Transverse colon (tissue), 4 donors: ENCODE measurements at regions not wholly inside any gene's neighbourhood (a gene's known extent, or its start where the extent isn't known, plus 50 kb on each side); places are given as distances from the start of the nearest gene placed in this dataset.
"Not testable (repeated sequence)": the region's sequence is repeated elsewhere in the genome, so short reads cannot be mapped to it uniquely, and the experiment has no call there.

Source experiments
- DNase-seq: peaks from one replicate; pipeline ENCODE4 v3.0.0-alpha.2; 2019
- H3K27ac ChIP-seq, 4 donors: fragments of 200-600 bp; sonication (generic); 2 replicates each; pipeline ENCODE4 v1.5.1; 2016 to 2018; ENCODE audit warnings: inconsistent platforms in 4 of 4
- H3K27me3 ChIP-seq: fragments of 200-600 bp; sonication (generic); 2 replicates; pipeline ENCODE4 v1.5.1; 2017; ENCODE audit warnings: inconsistent platforms
- H3K36me3 ChIP-seq, 4 donors: fragments of 200-600 bp; sonication (generic); 2 replicates each; pipeline ENCODE4 v1.5.1; 2017 to 2019; ENCODE audit warnings: inconsistent platforms in 4 of 4
- H3K4me1 ChIP-seq, 4 donors: fragments of 200-600 bp; sonication (generic); 2 replicates each; pipeline ENCODE4 v1.5.1; 2017 to 2020; ENCODE audit warnings: inconsistent platforms in 4 of 4
- H3K4me3 ChIP-seq, 4 donors: fragments of 200-600 bp; sonication (generic); 1 replicate in 1 of 4; 2 replicates in 3 of 4; pipeline versions ENCODE4 v1.5.1 to v1.6.1; 2017 to 2019; ENCODE audit warnings: inconsistent platforms in 4 of 4
- H3K9me3 ChIP-seq, 2 donors: fragments of 200-600 bp; sonication (generic); 2 replicates each; pipeline ENCODE4 v1.5.1; 2017 to 2019; ENCODE audit warnings: inconsistent platforms in 2 of 2
- EP300 ChIP-seq: sonication (generic); formaldehyde crosslinking; IDR thresholded peaks from one replicate; pipeline ENCODE4 v1.6.1; 2017; ENCODE audit warnings: antibody characterized with exemption, low read depth
- POLR2A ChIP-seq: fragments of 450-650 bp; IDR thresholded peaks from one replicate; pipeline ENCODE4 v1.6.1; 2016; ENCODE audit warnings: antibody characterized with exemption, mild to moderate bottlenecking, moderate library complexity
- POLR2AphosphoS5 ChIP-seq, 3 donors: sonication (generic); formaldehyde crosslinking; IDR thresholded peaks; one replicate each; pipeline ENCODE4 v1.6.1; 2016; ENCODE audit warnings: antibody characterized with exemption in 3 of 3
- WGBS, 2 donors: methylation state at CpG; one replicate each; pipeline ENCODE4 v1.1.5; 2018; ENCODE audit warnings: low coverage in 1 of 2; 5-methylcytosine and 5-hydroxymethylcytosine counted together
- in situ Hi-C, 4 donors: fragments of 200-750 bp; cut with MboI; loops; one replicate each; pipeline versions ENCODE4 v1.15.0 to v1.15.1; 2017; ENCODE audit warnings: low sequenced_read_pairs in 3 of 4, low pct_ligation_motif_present in 1 of 4, low pct_unique_long_range_greater_than_20kb in 1 of 4
- intact Hi-C: fragments of 100-400 bp; cut with DNase I; formaldehyde crosslinking; loops from one replicate; pipeline ENCODE4 v1.15.1; 2023; ENCODE audit warnings: low total_unique reads
- TF ChIP-seq, protein P1 (sequence below), 5 experiments: fragments of 200-600 bp in 3 of 5; fragments of 450-650 bp in 2 of 5; sonication (generic) in 3 of 5; IDR thresholded peaks; 1 replicate in 2 of 5; 2 replicates in 3 of 5; pipeline ENCODE4 v1.5.1; 2016 to 2017; ENCODE audit warnings: antibody characterized with exemption in 5 of 5, inconsistent platforms in 3 of 5, mild to moderate bottlenecking in 2 of 5, moderate library complexity in 1 of 5

DNA sequence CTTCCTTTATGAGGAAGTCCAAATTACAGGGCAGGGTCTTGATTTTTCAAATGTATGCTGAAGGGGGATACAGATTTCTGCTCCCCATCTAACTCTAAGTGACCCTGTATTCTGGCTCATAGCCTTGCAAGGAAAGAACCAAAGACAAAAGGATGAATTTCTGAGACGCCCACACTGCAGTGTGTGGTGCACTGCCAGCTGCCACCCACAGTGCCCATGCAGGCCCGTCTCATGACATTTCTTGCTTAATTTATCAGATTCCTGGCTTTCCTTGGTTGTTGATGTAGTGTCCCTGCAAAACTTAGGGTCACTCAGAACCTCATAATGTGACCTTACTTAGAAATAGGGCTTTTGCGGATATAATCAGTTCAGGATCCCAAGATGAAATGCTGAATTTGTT is 68.0 kb downstream of the CBLN4 start:
- in situ Hi-C loops (no loop called here), intact Hi-C loops (no loop called here)
- no peak overlapping the region for H3K27ac ChIP-seq
- 79 to 80% methylated on average over 2 to 3 of the region's 3 CpGs for WGBS, 2 donors
- TF ChIP-seq POLR2AphosphoS5 (IDR thresholded peaks at IDR 0.05) (no peak), POLR2A (no peak), EP300 (no peak)
- TF ChIP-seq, protein P1, sequence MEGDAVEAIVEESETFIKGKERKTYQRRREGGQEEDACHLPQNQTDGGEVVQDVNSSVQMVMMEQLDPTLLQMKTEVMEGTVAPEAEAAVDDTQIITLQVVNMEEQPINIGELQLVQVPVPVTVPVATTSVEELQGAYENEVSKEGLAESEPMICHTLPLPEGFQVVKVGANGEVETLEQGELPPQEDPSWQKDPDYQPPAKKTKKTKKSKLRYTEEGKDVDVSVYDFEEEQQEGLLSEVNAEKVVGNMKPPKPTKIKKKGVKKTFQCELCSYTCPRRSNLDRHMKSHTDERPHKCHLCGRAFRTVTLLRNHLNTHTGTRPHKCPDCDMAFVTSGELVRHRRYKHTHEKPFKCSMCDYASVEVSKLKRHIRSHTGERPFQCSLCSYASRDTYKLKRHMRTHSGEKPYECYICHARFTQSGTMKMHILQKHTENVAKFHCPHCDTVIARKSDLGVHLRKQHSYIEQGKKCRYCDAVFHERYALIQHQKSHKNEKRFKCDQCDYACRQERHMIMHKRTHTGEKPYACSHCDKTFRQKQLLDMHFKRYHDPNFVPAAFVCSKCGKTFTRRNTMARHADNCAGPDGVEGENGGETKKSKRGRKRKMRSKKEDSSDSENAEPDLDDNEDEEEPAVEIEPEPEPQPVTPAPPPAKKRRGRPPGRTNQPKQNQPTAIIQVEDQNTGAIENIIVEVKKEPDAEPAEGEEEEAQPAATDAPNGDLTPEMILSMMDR (IDR thresholded peaks at IDR 0.05), result no peak
- DNase-seq, result no peak
- H3K36me3 ChIP-seq, result no peaks in the 10 kb centered on the region
- H3K27me3 ChIP-seq, result no peaks in the 10 kb centered on the region
- no peak overlapping the region for H3K4me3 ChIP-seq
- H3K9me3 ChIP-seq, result no peaks in the 10 kb centered on the region
- no peaks in the 10 kb centered on the region for H3K4me1 ChIP-seq

DNA sequence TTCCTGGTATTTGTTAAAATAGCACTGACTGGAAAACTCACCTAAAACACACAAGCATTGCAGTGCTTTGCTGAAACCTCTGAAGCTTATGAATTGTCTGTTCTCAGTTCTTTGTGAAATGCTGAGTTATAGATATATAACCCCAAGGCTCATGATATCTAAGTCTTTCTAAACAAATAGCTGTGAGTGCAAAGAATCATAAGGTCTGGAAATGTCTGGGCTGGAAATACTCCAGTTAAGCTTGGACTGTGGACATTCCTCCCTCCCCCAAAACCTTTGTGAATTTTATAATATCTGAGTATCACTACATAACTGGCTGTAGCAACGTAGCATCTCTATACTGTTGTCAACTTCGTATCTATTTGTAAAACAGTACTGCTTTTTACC is 69.1 kb downstream of the CBLN4 start:
- intact Hi-C loops, result no loop called here
- H3K36me3 ChIP-seq, result no peaks in the 10 kb centered on the region
- no peak for DNase-seq
- TF ChIP-seq POLR2AphosphoS5 (IDR thresholded peaks at IDR 0.05) (no peak), POLR2A (no peak), EP300 (no peak)
- TF ChIP-seq, protein P1 (IDR thresholded peaks at IDR 0.05), result no peak
- WGBS, 2 donors, result 54 to 60% methylated on average over 2 of the region's 2 CpGs
- no peaks in the 10 kb centered on the region for H3K9me3 ChIP-seq
- H3K27ac ChIP-seq, result no peak overlapping the region
- no peaks in the 10 kb centered on the region for H3K27me3 ChIP-seq
- no peaks in the 10 kb centered on the region for H3K4me1 ChIP-seq
- in situ Hi-C loops, result no loop called here
- no peak overlapping the region for H3K4me3 ChIP-seq

DNA sequence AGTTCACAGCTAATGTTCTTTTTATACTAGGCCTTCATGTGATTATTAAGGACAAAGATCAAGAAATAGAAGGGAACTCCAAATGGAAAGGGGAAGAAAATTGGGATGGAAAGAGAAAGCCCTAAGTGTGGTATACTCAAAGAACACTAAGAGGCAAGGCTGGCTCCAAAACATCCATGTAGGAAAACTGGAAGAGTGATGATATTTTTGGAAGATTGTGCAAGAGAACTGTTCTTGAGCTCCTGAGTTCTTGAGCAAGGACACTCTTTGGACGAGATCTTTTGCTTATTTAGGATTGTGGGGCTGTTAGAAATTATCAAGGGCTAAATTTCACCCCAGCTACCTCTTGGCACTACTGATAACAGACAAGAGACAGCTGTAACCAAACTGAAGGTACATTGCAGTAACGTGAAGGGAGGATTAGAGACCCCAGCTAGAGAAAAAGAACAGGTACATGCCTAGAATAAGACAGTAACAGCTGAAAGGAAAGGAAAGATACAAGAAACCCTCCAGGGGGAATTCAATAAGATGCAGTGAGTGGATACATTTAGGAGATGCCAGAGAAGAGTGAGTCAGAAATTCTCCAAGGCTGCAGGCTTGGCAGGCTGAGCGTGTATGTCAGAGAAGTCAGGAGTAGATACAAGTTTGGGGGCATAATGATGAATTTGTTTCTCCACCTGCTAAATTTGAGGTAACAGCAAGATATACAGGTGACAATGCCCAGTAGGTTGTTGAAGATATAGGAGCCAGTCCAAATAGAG is 69.7 kb downstream of the CBLN4 start:
- intact Hi-C loops, result no loop called here
- Histone ChIP-seq H3K36me3 (no peaks in the 10 kb centered on the region), H3K9me3 (no peaks in the 10 kb centered on the region), H3K27ac (no peak overlapping the region), H3K4me1 (no peaks in the 10 kb centered on the region), H3K27me3 (no peaks in the 10 kb centered on the region), H3K4me3 (no peak overlapping the region)
- DNase-seq, result no peak
- WGBS, 2 donors, result 50 to 51% methylated on average over 2 to 3 of the region's 3 CpGs
- TF ChIP-seq EP300 (no peak), POLR2AphosphoS5 (IDR thresholded peaks at IDR 0.05) (no peak), POLR2A (no peak)
- TF ChIP-seq, protein P1 (IDR thresholded peaks at IDR 0.05), result no peak
- in situ Hi-C loops, result no loop called here

DNA sequence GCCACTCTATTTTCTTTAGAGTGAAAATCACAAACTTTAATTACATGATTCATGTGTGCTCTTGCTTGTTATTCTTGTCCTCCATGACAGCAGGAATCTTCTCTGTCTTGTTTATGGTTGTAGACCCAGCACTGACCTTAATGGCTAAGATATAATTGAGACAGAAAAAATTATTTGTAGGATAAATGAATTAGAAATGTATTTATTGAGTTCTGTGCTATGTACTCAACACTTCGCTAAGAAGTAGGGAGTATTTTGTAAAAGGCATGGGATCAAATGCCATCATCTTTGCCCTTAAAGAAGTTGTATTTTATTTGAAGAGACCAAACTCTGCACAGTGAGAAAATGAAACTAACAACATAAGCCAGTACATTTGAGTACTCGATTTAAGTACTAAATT is 71.2 kb downstream of the CBLN4 start:
- no peak for TF ChIP-seq POLR2AphosphoS5 (IDR thresholded peaks at IDR 0.05)
- no peak for TF ChIP-seq POLR2A
- TF ChIP-seq EP300, result no peak
- TF ChIP-seq, protein P1 (IDR thresholded peaks at IDR 0.05), result no peak
- 87 to 91% methylated on average over 2 of the region's 2 CpGs for WGBS, 2 donors
- Histone ChIP-seq H3K27ac (no peak overlapping the region), H3K4me3 (no peak overlapping the region), H3K36me3 (no peaks in the 10 kb centered on the region), H3K9me3 (no peaks in the 10 kb centered on the region), H3K27me3 (no peaks in the 10 kb centered on the region), H3K4me1 (no peaks in the 10 kb centered on the region)
- intact Hi-C loops, result no loop called here
- no peak for DNase-seq
- in situ Hi-C loops, result no loop called here

DNA sequence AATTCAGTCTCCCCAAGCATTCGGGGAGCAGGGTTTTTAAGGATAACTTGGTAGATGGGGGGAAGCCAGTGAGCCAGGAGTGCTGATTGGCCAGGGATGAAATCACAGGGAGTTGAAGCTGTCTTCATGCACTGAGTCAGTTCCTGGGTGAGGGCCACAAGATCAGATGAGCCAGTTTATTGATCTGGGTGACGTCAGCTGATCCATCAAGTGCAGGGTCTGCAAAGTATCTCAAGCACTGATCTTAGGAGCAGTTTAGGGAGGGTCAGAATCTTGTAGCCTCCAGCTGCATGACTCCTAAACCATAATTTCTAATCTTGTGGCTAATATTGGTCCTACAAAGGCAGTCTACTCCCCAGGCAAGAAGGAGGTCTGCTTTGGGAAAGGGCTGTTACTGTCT is 74.4 kb downstream of the CBLN4 start:
- H3K27me3 ChIP-seq, in situ Hi-C loops, H3K36me3 ChIP-seq, H3K9me3 ChIP-seq, H3K27ac ChIP-seq, intact Hi-C loops, H3K4me3 ChIP-seq, H3K4me1 ChIP-seq, DNase-seq: not testable (repeated sequence)
- WGBS, 2 donors, result 72% methylated on average over 2 of the region's 2 CpGs; no CpG with 5 or more reads in 1 of the 2 donors
